ENCODE measurements at regions not wholly inside any gene's neighbourhood (a gene's known extent, or its start where the extent isn't known, plus 50 kb on each side); places are given as distances from the start of the nearest gene placed in this dataset.

DNA sequence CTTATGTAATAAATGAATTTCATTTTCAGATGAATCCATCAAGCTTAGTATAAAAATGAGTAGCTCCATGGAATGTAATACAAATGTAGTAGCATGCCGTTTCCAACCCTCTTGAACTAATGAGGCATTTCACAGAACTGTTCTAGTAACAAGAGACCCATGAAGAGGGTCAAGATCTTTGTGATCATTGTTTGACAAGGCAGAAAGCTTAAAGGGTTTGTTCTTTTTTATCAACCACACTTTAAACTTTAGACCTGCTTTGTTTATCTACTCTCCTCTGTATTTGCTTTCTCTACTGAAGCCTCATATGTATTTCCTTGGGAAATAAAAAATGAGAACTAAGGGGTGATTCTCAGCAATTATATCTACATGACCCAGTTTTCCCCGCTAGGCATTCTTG lies 513.9 kb downstream of the ARAP2 start:
- DNase-seq (ENCODE audit: low read depth in 1 of 2, low spot score in 1 of 2) (no peak), FAIRE-seq (no peak), ATAC-seq (no peak)
- Histone ChIP-seq H3K4me3 (no peak overlapping the region), H3K4me2 (no peak overlapping the region), H3K27ac (no peak overlapping the region), H3K9me3 (no peaks in the 10 kb centered on the region), H3K4me1 (no peaks in the 10 kb centered on the region)
- 13% methylated on average over 2 of the region's 2 CpGs for WGBS (ENCODE audit: missing lambda C conversion rate)
- POLR2A ChIA-PET = no interaction called here
- TF ChIP-seq, protein P1, sequence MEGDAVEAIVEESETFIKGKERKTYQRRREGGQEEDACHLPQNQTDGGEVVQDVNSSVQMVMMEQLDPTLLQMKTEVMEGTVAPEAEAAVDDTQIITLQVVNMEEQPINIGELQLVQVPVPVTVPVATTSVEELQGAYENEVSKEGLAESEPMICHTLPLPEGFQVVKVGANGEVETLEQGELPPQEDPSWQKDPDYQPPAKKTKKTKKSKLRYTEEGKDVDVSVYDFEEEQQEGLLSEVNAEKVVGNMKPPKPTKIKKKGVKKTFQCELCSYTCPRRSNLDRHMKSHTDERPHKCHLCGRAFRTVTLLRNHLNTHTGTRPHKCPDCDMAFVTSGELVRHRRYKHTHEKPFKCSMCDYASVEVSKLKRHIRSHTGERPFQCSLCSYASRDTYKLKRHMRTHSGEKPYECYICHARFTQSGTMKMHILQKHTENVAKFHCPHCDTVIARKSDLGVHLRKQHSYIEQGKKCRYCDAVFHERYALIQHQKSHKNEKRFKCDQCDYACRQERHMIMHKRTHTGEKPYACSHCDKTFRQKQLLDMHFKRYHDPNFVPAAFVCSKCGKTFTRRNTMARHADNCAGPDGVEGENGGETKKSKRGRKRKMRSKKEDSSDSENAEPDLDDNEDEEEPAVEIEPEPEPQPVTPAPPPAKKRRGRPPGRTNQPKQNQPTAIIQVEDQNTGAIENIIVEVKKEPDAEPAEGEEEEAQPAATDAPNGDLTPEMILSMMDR (IDR thresholded peaks at IDR 0.05) = no peak
- CTCF ChIA-PET = no interaction called here

DNA sequence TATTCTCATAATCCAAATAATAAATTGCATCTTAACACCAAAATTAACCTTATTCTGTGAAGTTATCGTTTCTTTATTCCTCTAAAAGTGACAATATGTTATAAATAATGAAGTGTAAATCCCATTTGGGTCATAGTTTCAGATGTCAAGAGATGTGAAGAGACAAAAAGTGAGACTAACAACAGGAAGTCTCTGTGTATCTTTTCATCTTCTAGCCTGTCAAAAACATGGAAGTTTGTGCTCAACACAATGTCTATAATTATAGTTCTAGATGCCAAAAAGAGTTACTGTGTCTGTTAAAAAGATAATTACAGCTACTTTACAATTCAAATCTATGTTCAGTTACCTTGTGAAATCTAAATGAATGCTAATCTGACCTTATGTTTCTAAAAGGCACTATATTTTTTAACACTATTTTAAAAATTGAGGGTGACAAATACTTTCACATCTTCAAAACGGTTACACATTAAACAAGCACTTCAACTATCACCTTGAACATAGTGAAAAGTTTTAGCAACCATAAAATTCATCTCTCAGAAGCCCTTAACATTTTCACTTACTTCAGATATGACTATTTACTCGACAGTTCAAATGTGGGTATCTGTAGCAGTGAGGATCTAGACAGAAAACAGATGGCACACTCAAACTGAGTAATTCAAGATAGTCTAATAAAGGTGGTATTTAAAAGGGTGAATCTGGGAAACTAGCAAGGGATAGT lies 509.8 kb downstream of the ARAP2 start:
- Histone ChIP-seq H3K4me2 (no peak overlapping the region), H3K4me1 (no peaks in the 10 kb centered on the region), H3K27ac (no peak overlapping the region), H3K4me3 (no peak overlapping the region), H3K9me3 (no peaks in the 10 kb centered on the region)
- WGBS (ENCODE audit: missing lambda C conversion rate) = 6% methylated on average over 3 of the region's 3 CpGs
- ChIA-PET POLR2A (no interaction called here), CTCF (no interaction called here)
- DNase-seq (ENCODE audit: low read depth in 1 of 2, low spot score in 1 of 2) = no peak
- FAIRE-seq = no peak
- TF ChIP-seq EP300 (IDR thresholded peaks at IDR 0.05) = no peak
- TF ChIP-seq HDAC2 (IDR thresholded peaks at IDR 0.05) = no peak
- TF ChIP-seq, protein P2, sequence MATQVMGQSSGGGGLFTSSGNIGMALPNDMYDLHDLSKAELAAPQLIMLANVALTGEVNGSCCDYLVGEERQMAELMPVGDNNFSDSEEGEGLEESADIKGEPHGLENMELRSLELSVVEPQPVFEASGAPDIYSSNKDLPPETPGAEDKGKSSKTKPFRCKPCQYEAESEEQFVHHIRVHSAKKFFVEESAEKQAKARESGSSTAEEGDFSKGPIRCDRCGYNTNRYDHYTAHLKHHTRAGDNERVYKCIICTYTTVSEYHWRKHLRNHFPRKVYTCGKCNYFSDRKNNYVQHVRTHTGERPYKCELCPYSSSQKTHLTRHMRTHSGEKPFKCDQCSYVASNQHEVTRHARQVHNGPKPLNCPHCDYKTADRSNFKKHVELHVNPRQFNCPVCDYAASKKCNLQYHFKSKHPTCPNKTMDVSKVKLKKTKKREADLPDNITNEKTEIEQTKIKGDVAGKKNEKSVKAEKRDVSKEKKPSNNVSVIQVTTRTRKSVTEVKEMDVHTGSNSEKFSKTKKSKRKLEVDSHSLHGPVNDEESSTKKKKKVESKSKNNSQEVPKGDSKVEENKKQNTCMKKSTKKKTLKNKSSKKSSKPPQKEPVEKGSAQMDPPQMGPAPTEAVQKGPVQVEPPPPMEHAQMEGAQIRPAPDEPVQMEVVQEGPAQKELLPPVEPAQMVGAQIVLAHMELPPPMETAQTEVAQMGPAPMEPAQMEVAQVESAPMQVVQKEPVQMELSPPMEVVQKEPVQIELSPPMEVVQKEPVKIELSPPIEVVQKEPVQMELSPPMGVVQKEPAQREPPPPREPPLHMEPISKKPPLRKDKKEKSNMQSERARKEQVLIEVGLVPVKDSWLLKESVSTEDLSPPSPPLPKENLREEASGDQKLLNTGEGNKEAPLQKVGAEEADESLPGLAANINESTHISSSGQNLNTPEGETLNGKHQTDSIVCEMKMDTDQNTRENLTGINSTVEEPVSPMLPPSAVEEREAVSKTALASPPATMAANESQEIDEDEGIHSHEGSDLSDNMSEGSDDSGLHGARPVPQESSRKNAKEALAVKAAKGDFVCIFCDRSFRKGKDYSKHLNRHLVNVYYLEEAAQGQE (IDR thresholded peaks at IDR 0.05) = no peak
- TF ChIP-seq RFX5 (IDR thresholded peaks at IDR 0.05) = no peak
- no peak for TF ChIP-seq EHF (CRISPR knock-in tag; IDR thresholded peaks at IDR 0.05)
- no peak for TF ChIP-seq NPAS2 (CRISPR knock-in tag; IDR thresholded peaks at IDR 0.05; ENCODE audit: borderline replicate concordance)
- no peak for TF ChIP-seq HOXA7 (CRISPR knock-in tag; IDR thresholded peaks at IDR 0.05)
- TF ChIP-seq MAZ (IDR thresholded peaks at IDR 0.05; ENCODE audit: borderline replicate concordance, low read depth, low read length) = no peak
- TF ChIP-seq SREBF2 (IDR thresholded peaks at IDR 0.05) = no peak
- no peak for TF ChIP-seq SMC3 (IDR thresholded peaks at IDR 0.05)
- TF ChIP-seq, protein P3, sequence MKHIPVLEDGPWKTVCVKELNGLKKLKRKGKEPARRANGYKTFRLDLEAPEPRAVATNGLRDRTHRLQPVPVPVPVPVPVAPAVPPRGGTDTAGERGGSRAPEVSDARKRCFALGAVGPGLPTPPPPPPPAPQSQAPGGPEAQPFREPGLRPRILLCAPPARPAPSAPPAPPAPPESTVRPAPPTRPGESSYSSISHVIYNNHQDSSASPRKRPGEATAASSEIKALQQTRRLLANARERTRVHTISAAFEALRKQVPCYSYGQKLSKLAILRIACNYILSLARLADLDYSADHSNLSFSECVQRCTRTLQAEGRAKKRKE (CRISPR knock-in tag; IDR thresholded peaks at IDR 0.05; ENCODE audit: low read depth) = no peak
- no peak for TF ChIP-seq NFE2L2 (conservative IDR thresholded peaks at IDR 0.05; ENCODE audit: low read length)
- no peak for TF ChIP-seq GATA3 (IDR thresholded peaks at IDR 0.05; ENCODE audit: borderline replicate concordance)
- no peak for TF ChIP-seq BHLHE40 (IDR thresholded peaks at IDR 0.05; ENCODE audit: low read depth, low read length)
- TF ChIP-seq RNF2 (IDR thresholded peaks at IDR 0.05; ENCODE audit: borderline replicate concordance, low read depth) = no peak
- no peak for ATAC-seq

DNA sequence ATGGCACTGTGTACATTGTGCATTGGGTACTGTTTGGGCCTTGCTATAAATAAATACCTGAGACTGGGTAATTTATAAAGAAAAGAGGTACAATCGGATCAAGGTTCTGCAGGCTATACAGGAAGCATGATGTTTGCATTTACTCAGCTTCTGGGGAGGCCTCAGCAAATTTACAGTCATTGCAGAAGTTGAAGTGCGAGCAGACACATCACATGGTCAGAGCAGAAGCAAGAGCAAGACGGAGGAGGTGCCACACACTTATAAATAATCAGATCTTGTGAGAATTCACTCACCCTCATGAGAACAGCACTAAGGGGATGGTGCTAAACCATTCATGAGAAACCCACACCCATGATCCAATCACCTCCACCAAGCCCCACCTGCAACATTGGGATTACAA lies 505.0 kb downstream of the ARAP2 start:
- TF ChIP-seq EP300 (IDR thresholded peaks at IDR 0.05) (no peak), RNF2 (IDR thresholded peaks at IDR 0.05; ENCODE audit: borderline replicate concordance, low read depth) (no peak), HOXB13 (CRISPR knock-in tag; IDR thresholded peaks at IDR 0.05; ENCODE audit: low read depth) (no peak), ZSCAN20 (CRISPR knock-in tag; IDR thresholded peaks at IDR 0.05) (no peak), RAD21 (conservative IDR thresholded peaks at IDR 0.05 in 1 of 2, IDR thresholded peaks at IDR 0.05 in 1 of 2) (no peak), POLR2A (IDR thresholded peaks at IDR 0.05; ENCODE audit: low read length) (no peak), RFX5 (IDR thresholded peaks at IDR 0.05) (no peak), TP53 (CRISPR knock-in tag; IDR thresholded peaks at IDR 0.05) (no peak)
- TF ChIP-seq, protein P4, sequence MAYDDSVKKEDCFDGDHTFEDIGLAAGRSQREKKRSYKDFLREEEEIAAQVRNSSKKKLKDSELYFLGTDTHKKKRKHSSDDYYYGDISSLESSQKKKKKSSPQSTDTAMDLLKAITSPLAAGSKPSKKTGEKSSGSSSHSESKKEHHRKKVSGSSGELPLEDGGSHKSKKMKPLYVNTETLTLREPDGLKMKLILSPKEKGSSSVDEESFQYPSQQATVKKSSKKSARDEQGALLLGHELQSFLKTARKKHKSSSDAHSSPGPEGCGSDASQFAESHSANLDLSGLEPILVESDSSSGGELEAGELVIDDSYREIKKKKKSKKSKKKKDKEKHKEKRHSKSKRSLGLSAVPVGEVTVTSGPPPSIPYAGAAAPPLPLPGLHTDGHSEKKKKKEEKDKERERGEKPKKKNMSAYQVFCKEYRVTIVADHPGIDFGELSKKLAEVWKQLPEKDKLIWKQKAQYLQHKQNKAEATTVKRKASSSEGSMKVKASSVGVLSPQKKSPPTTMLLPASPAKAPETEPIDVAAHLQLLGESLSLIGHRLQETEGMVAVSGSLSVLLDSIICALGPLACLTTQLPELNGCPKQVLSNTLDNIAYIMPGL (CRISPR knock-in tag; IDR thresholded peaks at IDR 0.05; ENCODE audit: borderline replicate concordance) = no peak
- TF ChIP-seq, protein P3 (CRISPR knock-in tag; IDR thresholded peaks at IDR 0.05; ENCODE audit: low read depth) = no peak

More for the DNA sequence above, 505.0 kb downstream of the ARAP2 start:
- ATAC-seq = no peak
- H3K9me3 ChIP-seq = no peaks in the 10 kb centered on the region
- H3K4me3 ChIP-seq = no peak overlapping the region
- no peaks in the 10 kb centered on the region for H3K4me1 ChIP-seq
- H3K27ac ChIP-seq = no peak overlapping the region
- H3K4me2 ChIP-seq = no peak overlapping the region
- DNase-seq (ENCODE audit: low read depth in 1 of 2, low spot score in 1 of 2) = no peak
- ChIA-PET POLR2A (no interaction called here), CTCF (no interaction called here)
- 5% methylated on average over 3 of the region's 3 CpGs for WGBS (ENCODE audit: missing lambda C conversion rate)
- FAIRE-seq = no peak
